ENCODE measurements at regions not wholly inside any gene's neighbourhood (a gene's known extent, or its start where the extent isn't known, plus 50 kb on each side); places are given as distances from the start of the nearest gene placed in this dataset.
A peak's percentile ranks its signal among the peaks of the same experiment; 100 is the strongest.
"Not testable (repeated sequence)": the region's sequence is repeated elsewhere in the genome, so short reads cannot be mapped to it uniquely, and the experiment has no call there.

- H3K4me1 ChIP-seq (ENCODE audit: control insufficient read depth in 1 of 2, insufficient read depth in 2 of 2, low read length in 2 of 2); H3K4me3 ChIP-seq (ENCODE audit: low read depth in 1 of 2, low read length in 2 of 2); H3K27ac ChIP-seq (ENCODE audit: low read depth, low read length); H3K9me3 ChIP-seq (ENCODE audit: control insufficient read depth in 1 of 2, low read length in 2 of 2); H3K36me3 ChIP-seq (ENCODE audit: control insufficient read depth in 1 of 2, insufficient read depth in 2 of 2, low read length in 2 of 2); H3K27me3 ChIP-seq (ENCODE audit: control insufficient read depth in 1 of 2, insufficient read depth in 2 of 2, low read length in 2 of 2); H3K9ac ChIP-seq (ENCODE audit: low read depth in 1 of 2, low read length in 2 of 2): not testable (repeated sequence)
Measured at GRCh38 chr1:121019715-121020349, 130.3 kb downstream of the PPIAL4A start.

GRCh38 chr1:121020350-121021236 lies 131.0 kb downstream of the PPIAL4A start:
- not testable (repeated sequence) for H3K9me3 ChIP-seq (ENCODE audit: control insufficient read depth in 1 of 2, low read length in 2 of 2); H3K27ac ChIP-seq (ENCODE audit: low read depth, low read length); H3K36me3 ChIP-seq (ENCODE audit: control insufficient read depth in 1 of 2, insufficient read depth in 2 of 2, low read length in 2 of 2); H3K27me3 ChIP-seq (ENCODE audit: control insufficient read depth in 1 of 2, insufficient read depth in 2 of 2, low read length in 2 of 2); H3K9ac ChIP-seq (ENCODE audit: low read depth in 1 of 2, low read length in 2 of 2); H3K4me1 ChIP-seq (ENCODE audit: control insufficient read depth in 1 of 2, insufficient read depth in 2 of 2, low read length in 2 of 2)
- H3K4me3 ChIP-seq (ENCODE audit: low read depth in 1 of 2, low read length in 2 of 2): peak overlapping the region in 1 of 2 donors; percentile 45

GRCh38 chr1:121021716-121022115 lies 132.1 kb downstream of the PPIAL4A start:
- not testable (repeated sequence) for H3K9ac ChIP-seq (ENCODE audit: low read depth in 1 of 2, low read length in 2 of 2); H3K4me1 ChIP-seq (ENCODE audit: control insufficient read depth in 1 of 2, insufficient read depth in 2 of 2, low read length in 2 of 2); H3K4me3 ChIP-seq (ENCODE audit: low read depth in 1 of 2, low read length in 2 of 2); H3K27ac ChIP-seq (ENCODE audit: low read depth, low read length); H3K27me3 ChIP-seq (ENCODE audit: control insufficient read depth in 1 of 2, insufficient read depth in 2 of 2, low read length in 2 of 2); H3K9me3 ChIP-seq (ENCODE audit: control insufficient read depth in 1 of 2, low read length in 2 of 2); H3K36me3 ChIP-seq (ENCODE audit: control insufficient read depth in 1 of 2, insufficient read depth in 2 of 2, low read length in 2 of 2)

GRCh38 chr1:121032878-121033494 lies 143.4 kb downstream of the PPIAL4A start:
- not testable (repeated sequence) for H3K4me3 ChIP-seq (ENCODE audit: low read depth in 1 of 2, low read length in 2 of 2); H3K9me3 ChIP-seq (ENCODE audit: control insufficient read depth in 1 of 2, low read length in 2 of 2); H3K27me3 ChIP-seq (ENCODE audit: control insufficient read depth in 1 of 2, insufficient read depth in 2 of 2, low read length in 2 of 2); H3K4me1 ChIP-seq (ENCODE audit: control insufficient read depth in 1 of 2, insufficient read depth in 2 of 2, low read length in 2 of 2); H3K36me3 ChIP-seq (ENCODE audit: control insufficient read depth in 1 of 2, insufficient read depth in 2 of 2, low read length in 2 of 2); H3K27ac ChIP-seq (ENCODE audit: low read depth, low read length); H3K9ac ChIP-seq (ENCODE audit: low read depth in 1 of 2, low read length in 2 of 2)

- H3K27me3 ChIP-seq (ENCODE audit: control insufficient read depth in 1 of 2, insufficient read depth in 2 of 2, low read length in 2 of 2); H3K4me3 ChIP-seq (ENCODE audit: low read depth in 1 of 2, low read length in 2 of 2); H3K4me1 ChIP-seq (ENCODE audit: control insufficient read depth in 1 of 2, insufficient read depth in 2 of 2, low read length in 2 of 2); H3K27ac ChIP-seq (ENCODE audit: low read depth, low read length); H3K9me3 ChIP-seq (ENCODE audit: control insufficient read depth in 1 of 2, low read length in 2 of 2); H3K9ac ChIP-seq (ENCODE audit: low read depth in 1 of 2, low read length in 2 of 2); H3K36me3 ChIP-seq (ENCODE audit: control insufficient read depth in 1 of 2, insufficient read depth in 2 of 2, low read length in 2 of 2): not testable (repeated sequence)
Measured at GRCh38 chr1:121036792-121037191, 147.2 kb downstream of the PPIAL4A start.

- H3K4me1 ChIP-seq (ENCODE audit: control insufficient read depth in 1 of 2, insufficient read depth in 2 of 2, low read length in 2 of 2); H3K27ac ChIP-seq (ENCODE audit: low read depth, low read length); H3K27me3 ChIP-seq (ENCODE audit: control insufficient read depth in 1 of 2, insufficient read depth in 2 of 2, low read length in 2 of 2); H3K9ac ChIP-seq (ENCODE audit: low read depth in 1 of 2, low read length in 2 of 2); H3K9me3 ChIP-seq (ENCODE audit: control insufficient read depth in 1 of 2, low read length in 2 of 2); H3K4me3 ChIP-seq (ENCODE audit: low read depth in 1 of 2, low read length in 2 of 2); H3K36me3 ChIP-seq (ENCODE audit: control insufficient read depth in 1 of 2, insufficient read depth in 2 of 2, low read length in 2 of 2): not testable (repeated sequence)
Measured at GRCh38 chr1:121040974-121041373, 143.2 kb downstream of the FAM72B start.

- H3K9ac ChIP-seq (ENCODE audit: low read depth in 1 of 2, low read length in 2 of 2); H3K27ac ChIP-seq (ENCODE audit: low read depth, low read length); H3K27me3 ChIP-seq (ENCODE audit: control insufficient read depth in 1 of 2, insufficient read depth in 2 of 2, low read length in 2 of 2); H3K9me3 ChIP-seq (ENCODE audit: control insufficient read depth in 1 of 2, low read length in 2 of 2); H3K4me1 ChIP-seq (ENCODE audit: control insufficient read depth in 1 of 2, insufficient read depth in 2 of 2, low read length in 2 of 2); H3K4me3 ChIP-seq (ENCODE audit: low read depth in 1 of 2, low read length in 2 of 2); H3K36me3 ChIP-seq (ENCODE audit: control insufficient read depth in 1 of 2, insufficient read depth in 2 of 2, low read length in 2 of 2): not testable (repeated sequence)
Measured at GRCh38 chr1:121041497-121041896, 142.6 kb downstream of the FAM72B start.

- H3K9ac ChIP-seq (ENCODE audit: low read depth in 1 of 2, low read length in 2 of 2); H3K27ac ChIP-seq (ENCODE audit: low read depth, low read length); H3K4me1 ChIP-seq (ENCODE audit: control insufficient read depth in 1 of 2, insufficient read depth in 2 of 2, low read length in 2 of 2); H3K36me3 ChIP-seq (ENCODE audit: control insufficient read depth in 1 of 2, insufficient read depth in 2 of 2, low read length in 2 of 2); H3K27me3 ChIP-seq (ENCODE audit: control insufficient read depth in 1 of 2, insufficient read depth in 2 of 2, low read length in 2 of 2); H3K9me3 ChIP-seq (ENCODE audit: control insufficient read depth in 1 of 2, low read length in 2 of 2); H3K4me3 ChIP-seq (ENCODE audit: low read depth in 1 of 2, low read length in 2 of 2): not testable (repeated sequence)
Measured at GRCh38 chr1:121042882-121043281, 141.3 kb downstream of the FAM72B start.

GRCh38 chr1:121048293-121048752 lies 135.8 kb downstream of the FAM72B start:
- H3K27ac ChIP-seq (ENCODE audit: low read depth, low read length); H3K4me3 ChIP-seq (ENCODE audit: low read depth in 1 of 2, low read length in 2 of 2); H3K9me3 ChIP-seq (ENCODE audit: control insufficient read depth in 1 of 2, low read length in 2 of 2); H3K4me1 ChIP-seq (ENCODE audit: control insufficient read depth in 1 of 2, insufficient read depth in 2 of 2, low read length in 2 of 2); H3K36me3 ChIP-seq (ENCODE audit: control insufficient read depth in 1 of 2, insufficient read depth in 2 of 2, low read length in 2 of 2); H3K9ac ChIP-seq (ENCODE audit: low read depth in 1 of 2, low read length in 2 of 2); H3K27me3 ChIP-seq (ENCODE audit: control insufficient read depth in 1 of 2, insufficient read depth in 2 of 2, low read length in 2 of 2): not testable (repeated sequence)

GRCh38 chr1:121048769-121049443 lies 135.2 kb downstream of the FAM72B start:
- not testable (repeated sequence) for H3K27me3 ChIP-seq (ENCODE audit: control insufficient read depth in 1 of 2, insufficient read depth in 2 of 2, low read length in 2 of 2); H3K9ac ChIP-seq (ENCODE audit: low read depth in 1 of 2, low read length in 2 of 2); H3K4me1 ChIP-seq (ENCODE audit: control insufficient read depth in 1 of 2, insufficient read depth in 2 of 2, low read length in 2 of 2); H3K9me3 ChIP-seq (ENCODE audit: control insufficient read depth in 1 of 2, low read length in 2 of 2); H3K27ac ChIP-seq (ENCODE audit: low read depth, low read length); H3K36me3 ChIP-seq (ENCODE audit: control insufficient read depth in 1 of 2, insufficient read depth in 2 of 2, low read length in 2 of 2); H3K4me3 ChIP-seq (ENCODE audit: low read depth in 1 of 2, low read length in 2 of 2)

Data from duodenal mucosa (tissue), 2 donors.